ENCODE measurements at regions not wholly inside any gene's neighbourhood (a gene's known extent, or its start where the extent isn't known, plus 50 kb on each side); places are given as distances from the start of the nearest gene placed in this dataset.

DNA sequence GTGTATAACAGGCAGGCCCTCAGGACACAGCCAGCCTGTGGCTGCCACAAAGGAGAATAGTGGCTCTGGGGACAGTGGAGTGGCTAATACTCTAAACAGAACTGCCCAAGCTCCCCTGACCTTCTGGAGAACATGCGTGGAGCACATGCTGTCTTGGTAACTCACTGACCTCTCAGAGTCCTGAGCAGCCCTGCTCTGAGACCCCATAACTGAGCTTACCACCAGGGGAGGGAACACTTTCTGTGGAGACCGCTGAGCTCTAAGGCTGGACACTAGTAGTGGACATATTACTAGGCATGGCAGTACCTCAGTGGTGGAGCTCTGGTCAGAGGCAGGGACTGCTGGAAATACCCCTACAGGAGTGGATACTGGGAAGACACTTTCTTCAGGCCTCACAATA lies 60.2 kb upstream of the SPTLC1 start:
- no peak for TF ChIP-seq POLR2AphosphoS5 (IDR thresholded peaks at IDR 0.05; ENCODE audit: insufficient read depth in 1 of 2, low read depth in 1 of 2)
- TF ChIP-seq, protein P1, sequence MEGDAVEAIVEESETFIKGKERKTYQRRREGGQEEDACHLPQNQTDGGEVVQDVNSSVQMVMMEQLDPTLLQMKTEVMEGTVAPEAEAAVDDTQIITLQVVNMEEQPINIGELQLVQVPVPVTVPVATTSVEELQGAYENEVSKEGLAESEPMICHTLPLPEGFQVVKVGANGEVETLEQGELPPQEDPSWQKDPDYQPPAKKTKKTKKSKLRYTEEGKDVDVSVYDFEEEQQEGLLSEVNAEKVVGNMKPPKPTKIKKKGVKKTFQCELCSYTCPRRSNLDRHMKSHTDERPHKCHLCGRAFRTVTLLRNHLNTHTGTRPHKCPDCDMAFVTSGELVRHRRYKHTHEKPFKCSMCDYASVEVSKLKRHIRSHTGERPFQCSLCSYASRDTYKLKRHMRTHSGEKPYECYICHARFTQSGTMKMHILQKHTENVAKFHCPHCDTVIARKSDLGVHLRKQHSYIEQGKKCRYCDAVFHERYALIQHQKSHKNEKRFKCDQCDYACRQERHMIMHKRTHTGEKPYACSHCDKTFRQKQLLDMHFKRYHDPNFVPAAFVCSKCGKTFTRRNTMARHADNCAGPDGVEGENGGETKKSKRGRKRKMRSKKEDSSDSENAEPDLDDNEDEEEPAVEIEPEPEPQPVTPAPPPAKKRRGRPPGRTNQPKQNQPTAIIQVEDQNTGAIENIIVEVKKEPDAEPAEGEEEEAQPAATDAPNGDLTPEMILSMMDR (IDR thresholded peaks at IDR 0.05): no peak
- TF ChIP-seq POLR2A (IDR thresholded peaks at IDR 0.05): no peak

Measured in vagina (tissue), 2 donors.